ENCODE measurements at regions not wholly inside any gene's neighbourhood (a gene's known extent, or its start where the extent isn't known, plus 50 kb on each side); places are given as distances from the start of the nearest gene placed in this dataset.

DNA sequence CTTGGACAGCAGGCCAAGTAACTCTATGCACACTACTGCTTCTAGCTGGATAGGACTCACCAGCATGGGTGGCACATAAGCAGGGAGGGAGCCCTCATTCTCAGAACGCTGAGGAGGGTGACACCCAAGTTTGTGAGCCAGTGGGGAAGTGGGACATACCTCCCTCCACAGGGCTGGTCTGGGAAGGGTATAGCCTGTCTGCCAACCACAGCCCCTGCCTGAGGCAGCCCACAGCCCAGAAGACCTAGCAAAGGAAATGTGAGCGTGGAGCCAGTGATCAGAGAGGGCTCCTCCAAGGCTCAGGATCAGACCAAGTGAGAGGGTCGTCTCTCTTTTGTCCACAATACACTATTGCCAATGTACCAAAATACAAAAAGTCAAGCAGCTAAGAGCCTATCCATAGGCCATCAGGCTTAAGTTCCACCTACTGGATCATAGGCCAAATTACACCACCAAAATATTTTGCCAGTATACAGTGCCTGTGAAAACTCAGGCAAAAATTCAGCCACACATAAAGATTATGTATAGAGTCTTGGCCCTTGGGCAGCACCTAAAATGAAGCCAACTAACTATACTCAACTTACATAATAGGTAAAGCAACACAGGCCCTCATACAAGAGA is 1203.1 kb downstream of the PCDH18 start:
- TF ChIP-seq POLR2A (IDR thresholded peaks at IDR 0.05; ENCODE audit: low read length) (no peak), RFX5 (IDR thresholded peaks at IDR 0.05) (no peak), EP300 (IDR thresholded peaks at IDR 0.05) (no peak), HDAC2 (IDR thresholded peaks at IDR 0.05) (no peak)
- TF ChIP-seq, protein P1, sequence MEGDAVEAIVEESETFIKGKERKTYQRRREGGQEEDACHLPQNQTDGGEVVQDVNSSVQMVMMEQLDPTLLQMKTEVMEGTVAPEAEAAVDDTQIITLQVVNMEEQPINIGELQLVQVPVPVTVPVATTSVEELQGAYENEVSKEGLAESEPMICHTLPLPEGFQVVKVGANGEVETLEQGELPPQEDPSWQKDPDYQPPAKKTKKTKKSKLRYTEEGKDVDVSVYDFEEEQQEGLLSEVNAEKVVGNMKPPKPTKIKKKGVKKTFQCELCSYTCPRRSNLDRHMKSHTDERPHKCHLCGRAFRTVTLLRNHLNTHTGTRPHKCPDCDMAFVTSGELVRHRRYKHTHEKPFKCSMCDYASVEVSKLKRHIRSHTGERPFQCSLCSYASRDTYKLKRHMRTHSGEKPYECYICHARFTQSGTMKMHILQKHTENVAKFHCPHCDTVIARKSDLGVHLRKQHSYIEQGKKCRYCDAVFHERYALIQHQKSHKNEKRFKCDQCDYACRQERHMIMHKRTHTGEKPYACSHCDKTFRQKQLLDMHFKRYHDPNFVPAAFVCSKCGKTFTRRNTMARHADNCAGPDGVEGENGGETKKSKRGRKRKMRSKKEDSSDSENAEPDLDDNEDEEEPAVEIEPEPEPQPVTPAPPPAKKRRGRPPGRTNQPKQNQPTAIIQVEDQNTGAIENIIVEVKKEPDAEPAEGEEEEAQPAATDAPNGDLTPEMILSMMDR (IDR thresholded peaks at IDR 0.05): no peak

Measured in A549 (cell line).